ENCODE measurements at regions not wholly inside any gene's neighbourhood (a gene's known extent, or its start where the extent isn't known, plus 50 kb on each side); places are given as distances from the start of the nearest gene placed in this dataset.

DNA sequence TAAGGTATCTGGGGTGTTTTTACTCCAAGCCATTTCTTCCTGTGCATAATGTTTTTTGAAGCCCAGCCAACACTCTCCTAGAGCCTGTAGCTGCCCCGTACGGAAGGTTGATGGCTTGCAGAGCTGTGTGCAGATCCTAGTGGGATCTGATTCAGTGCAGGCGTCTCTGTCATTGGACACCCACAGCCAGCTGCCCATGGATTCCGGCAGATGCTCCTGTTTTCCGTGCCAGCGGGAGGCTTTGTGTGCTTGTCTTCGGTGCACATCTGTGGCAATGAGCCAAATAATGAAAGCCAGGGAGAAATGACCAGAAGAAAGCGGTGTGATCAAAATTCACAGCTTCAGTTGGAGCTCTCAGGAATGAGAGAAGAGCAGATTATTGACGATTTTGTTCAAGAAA is 426.4 kb downstream of the TYW1 start:
- H3K4me1 ChIP-seq (replicated peaks in 1 of 4; ENCODE audit: control insufficient read depth in 3 of 4, insufficient read depth in 4 of 4, low read length in 3 of 4) = no peaks in the 10 kb centered on the region
- H3K23me2 ChIP-seq (ENCODE audit: low read depth, low read length) = no peaks in the 10 kb centered on the region

More for the DNA sequence above, 426.4 kb downstream of the TYW1 start:
- H3K4me2 ChIP-seq (ENCODE audit: insufficient read depth in 1 of 2, low read depth in 2 of 2, low read length in 2 of 2) = no peak overlapping the region
- no peak overlapping the region for H3K4ac ChIP-seq (replicated peaks; ENCODE audit: insufficient read length, low read depth, low read length)
- no peaks in the 10 kb centered on the region for H3K79me1 ChIP-seq (ENCODE audit: low read depth, low read length)
- no peaks in the 10 kb centered on the region for H4K20me1 ChIP-seq (replicated peaks in 1 of 2; ENCODE audit: control insufficient read depth in 1 of 2, insufficient read depth in 2 of 2, low read length in 2 of 2)
- no peak overlapping the region for H4K8ac ChIP-seq (ENCODE audit: extremely low read depth, insufficient read depth, low read length)
- TF ChIP-seq ZNF274 (IDR thresholded peaks at IDR 0.05; ENCODE audit: borderline replicate concordance, extremely low read depth, low read length) (no peak), ATF2 (IDR thresholded peaks at IDR 0.05; ENCODE audit: low read length) (no peak), SP4 (IDR thresholded peaks at IDR 0.05; ENCODE audit: low read length) (no peak), CREB1 (IDR thresholded peaks at IDR 0.05) (no peak), CTBP2 (IDR thresholded peaks at IDR 0.05; ENCODE audit: borderline replicate concordance, insufficient read depth, insufficient read length, low read length) (no peak), EZH2 (IDR thresholded peaks at IDR 0.05; ENCODE audit: low read depth, low read length, severe bottlenecking) (no peak), NANOG (IDR thresholded peaks at IDR 0.05; ENCODE audit: insufficient read depth, low read depth, low read length, poor library complexity, severe bottlenecking) (no peak), SP1 (IDR thresholded peaks at IDR 0.05; ENCODE audit: low read depth, low read length) (no peak), JUN (IDR thresholded peaks at IDR 0.05; ENCODE audit: low read depth, low read length) (no peak), SIN3A (conservative IDR thresholded peaks at IDR 0.05 in 1 of 2, IDR thresholded peaks at IDR 0.05 in 1 of 2; ENCODE audit: low read depth in 1 of 2, low read length in 2 of 2) (no peak)
- H2BK20ac ChIP-seq (ENCODE audit: low read length) = no peak overlapping the region
- FAIRE-seq (no peak), DNase-seq (ENCODE audit: low read depth in 1 of 2, low spot score in 2 of 2) (no peak)
- no peak overlapping the region for H3K14ac ChIP-seq (ENCODE audit: insufficient read length)
- no peak overlapping the region for H3K27ac ChIP-seq (ENCODE audit: low read depth, low read length)
- no peak overlapping the region for H3K4me3 ChIP-seq (ENCODE audit: extremely low read depth in 1 of 4, insufficient read depth in 2 of 4, low read depth in 3 of 4, low read length in 4 of 4)
- no peak overlapping the region for H2BK15ac ChIP-seq (ENCODE audit: low read length)
- ChIA-PET CTCF (ENCODE audit: partially characterized antibody) (interaction anchor here (1.7 kb wide), 1 partner anchor 57 kb away, joined by 3 read pairs; no protein-coding TSS in a partner anchor), POLR2A (ENCODE audit: partially characterized antibody) (no interaction called here)
- no peak overlapping the region for H3K9ac ChIP-seq (replicated peaks in 1 of 4; ENCODE audit: extremely low read depth in 1 of 4, low read depth in 3 of 4, low read length in 3 of 4)
- no peak overlapping the region for H3K56ac ChIP-seq (replicated peaks; ENCODE audit: insufficient read length, low read depth, low read length)
- no peak overlapping the region for H3K23ac ChIP-seq (ENCODE audit: insufficient read length)
- H3K27me3 ChIP-seq (replicated peaks in 1 of 4; ENCODE audit: control insufficient read depth in 3 of 4, extremely low read depth in 1 of 4, insufficient read depth in 3 of 4, low read length in 3 of 4) = no peaks in the 10 kb centered on the region
- H3K79me2 ChIP-seq (ENCODE audit: control insufficient read depth in 1 of 2, insufficient read depth in 2 of 2, low read length in 2 of 2) = no peaks in the 10 kb centered on the region
- H4K91ac ChIP-seq (replicated peaks; ENCODE audit: insufficient read length, low read length) = no peak overlapping the region
- H3K18ac ChIP-seq (ENCODE audit: extremely low read depth, low read length) = no peak overlapping the region
- no peaks in the 10 kb centered on the region for H3K36me3 ChIP-seq (ENCODE audit: control insufficient read depth in 2 of 4, insufficient read depth in 4 of 4, low read length in 3 of 4)
- no peak overlapping the region for H2BK12ac ChIP-seq (ENCODE audit: low read depth, low read length)
- H2AFZ ChIP-seq (ENCODE audit: low read length) = no peak overlapping the region
- H2BK5ac ChIP-seq (ENCODE audit: low read depth, low read length) = no peak overlapping the region
- no peak overlapping the region for H4K5ac ChIP-seq (ENCODE audit: insufficient read length, low read depth, low read length)
- peaks cover 0 to 11% of the 10 kb centered on the region in 2 experiments; a peak in 1 of 4 replicates for H3K9me3 ChIP-seq (ENCODE audit: insufficient read depth in 2 of 2, low read depth in 1 of 2, low read length in 1 of 2)
- H2BK120ac ChIP-seq (replicated peaks; ENCODE audit: low read depth, low read length) = no peak overlapping the region
- 93% methylated on average over 9 of the region's 9 CpGs; no CpG with 5 or more reads in 1 of the 2 experiments for WGBS, 2 experiments (ENCODE audit: extremely low coverage in 1 of 2, insufficient coverage in 1 of 2, insufficient read length in 1 of 2, insufficient replicate concordance in 2 of 2, low coverage in 1 of 2, low lambda C conversion rate in 2 of 2, missing lambda C conversion rate in 1 of 2)
- no peak overlapping the region for H2AK5ac ChIP-seq (ENCODE audit: low read depth, low read length)

Measured in H1 (cell line).